NCI-H2171 treated with DMSO at 0.1 percent for 48 hours (cell line): ENCODE measurements at regions not wholly inside any gene's neighbourhood (a gene's known extent, or its start where the extent isn't known, plus 50 kb on each side); places are given as distances from the start of the nearest gene placed in this dataset.

ENCODE experiments used
- DNase-seq: peaks from one replicate; lab custom pipeline; 2025; lab: John Stamatoyannopoulos, UW

DNA sequence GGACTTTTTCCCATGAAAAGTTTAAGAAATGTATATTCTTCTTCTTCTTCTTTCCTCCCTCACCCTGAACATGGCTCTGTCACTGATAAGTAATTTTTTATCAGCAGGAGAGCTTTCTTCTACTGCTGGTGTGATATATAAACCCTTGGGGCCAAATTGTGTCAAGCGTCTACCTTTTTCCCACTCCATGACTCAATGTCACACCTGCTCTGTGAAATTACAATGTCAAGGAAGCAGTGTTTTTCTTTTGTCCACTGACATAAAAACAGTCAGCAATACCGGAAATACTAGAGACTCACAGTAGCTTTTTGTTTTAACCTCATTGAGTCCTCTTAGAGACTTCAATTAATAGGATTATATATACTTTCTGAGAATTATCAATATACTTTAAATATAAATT is 416.2 kb upstream of the ADGRL4 start:
- DNase-seq = no peak

DNA sequence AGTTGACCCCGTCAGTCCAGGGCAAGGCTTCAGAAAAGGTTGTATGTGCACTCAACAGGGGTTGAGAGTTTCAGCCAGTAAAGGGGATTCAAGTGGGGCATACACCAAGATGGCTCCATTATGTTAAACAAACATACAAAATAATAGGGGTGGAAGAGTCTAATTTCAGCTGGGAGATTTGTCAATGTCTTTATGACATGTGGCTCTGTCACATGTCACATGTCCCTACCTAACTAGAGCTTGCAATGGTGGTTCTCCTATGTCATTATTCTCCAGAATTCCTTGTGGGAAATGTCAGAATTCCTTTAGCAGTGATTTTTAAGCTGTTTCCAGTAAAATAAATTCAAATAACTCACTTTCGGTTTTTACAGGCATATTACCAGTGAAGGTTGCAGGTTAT is 392.0 kb upstream of the ADGRL4 start:
- no peak for DNase-seq

DNA sequence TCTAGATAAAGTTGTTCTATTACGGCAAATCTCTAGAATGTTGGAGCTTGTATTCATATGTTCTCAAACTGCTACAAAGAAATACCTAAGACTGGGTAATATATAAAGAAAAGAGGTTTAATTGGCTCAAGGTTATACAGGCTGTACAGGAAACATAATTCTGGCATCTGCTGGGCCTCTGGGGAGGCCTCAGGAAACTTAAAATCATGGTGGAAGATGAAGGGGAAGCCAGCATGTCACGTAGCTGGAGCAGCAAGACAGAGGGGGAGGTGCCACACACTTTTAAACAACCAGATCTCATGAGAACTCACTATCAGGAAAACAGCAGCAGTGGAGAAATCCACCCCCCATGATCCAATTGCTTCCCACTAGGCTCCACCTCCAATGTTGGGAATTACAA is 390.4 kb upstream of the ADGRL4 start:
- DNase-seq = no peak

DNA sequence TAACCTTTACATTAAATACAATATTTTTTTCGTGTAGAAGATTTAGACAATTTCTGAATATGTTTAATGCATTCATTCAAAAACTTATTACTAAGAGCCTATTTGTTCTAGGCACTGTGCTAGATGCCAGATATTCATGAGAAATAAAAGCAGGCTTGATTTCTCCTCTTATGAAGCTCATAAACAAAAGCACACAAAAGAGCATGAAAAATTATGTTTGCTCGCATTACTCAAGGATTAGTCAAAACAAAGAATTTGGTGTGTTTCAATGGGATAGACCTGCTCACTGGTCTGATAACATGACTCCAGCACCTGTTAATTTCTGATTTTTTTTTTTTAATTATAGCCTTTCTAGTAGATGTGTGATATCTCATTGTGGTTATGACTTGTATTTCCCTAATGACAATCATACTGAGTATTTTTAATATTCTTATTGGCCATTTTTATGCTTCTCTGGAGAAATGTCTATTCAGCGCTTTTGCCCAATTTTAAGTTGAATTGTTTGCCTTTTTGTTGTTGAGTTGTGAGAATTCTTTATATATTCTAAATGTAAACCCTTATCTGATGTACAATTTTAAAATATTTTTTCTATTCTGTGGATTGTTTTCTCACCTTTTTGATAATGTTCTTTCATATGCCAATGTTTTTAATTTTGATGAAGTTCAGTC is 382.3 kb upstream of the ADGRL4 start:
- no peak for DNase-seq

DNA sequence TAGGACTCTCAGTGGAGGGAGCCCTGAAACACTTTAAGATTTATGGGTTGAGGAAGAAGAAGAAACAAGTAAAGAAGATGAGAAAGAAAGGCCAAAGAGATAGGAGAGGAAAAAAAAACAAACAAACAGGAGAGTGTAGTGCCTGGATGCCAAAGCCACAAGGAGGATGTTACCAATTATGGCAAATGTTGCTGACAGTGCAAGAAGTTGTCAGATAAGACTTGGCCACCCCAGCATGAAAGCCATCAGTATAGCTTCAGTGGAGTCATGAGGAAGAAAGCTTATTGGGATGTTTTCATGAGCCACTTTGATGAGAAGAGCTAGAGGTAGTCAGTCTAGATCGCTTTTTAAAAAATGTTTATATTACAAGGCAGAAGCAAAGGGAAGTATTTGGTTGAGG is 380.2 kb upstream of the ADGRL4 start:
- no peak for DNase-seq

DNA sequence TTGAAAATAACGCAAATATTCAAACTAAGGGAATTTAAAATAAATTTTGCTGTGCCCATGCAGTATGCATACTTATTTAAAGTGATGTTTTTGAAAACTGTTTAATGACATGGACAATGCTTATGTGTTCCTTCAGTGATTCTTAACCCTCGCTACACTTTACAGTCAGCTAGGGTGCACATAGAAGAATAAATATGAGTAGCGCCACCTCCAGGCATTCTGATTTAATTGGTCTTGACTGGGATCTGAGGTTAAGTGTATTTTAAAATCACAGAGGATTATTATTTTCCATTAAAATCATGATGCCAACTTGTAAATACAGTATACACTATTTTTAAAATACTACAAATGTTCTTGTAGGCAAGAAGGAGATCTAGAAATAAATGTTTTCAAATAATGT is 373.5 kb upstream of the ADGRL4 start:
- no peak for DNase-seq

DNA sequence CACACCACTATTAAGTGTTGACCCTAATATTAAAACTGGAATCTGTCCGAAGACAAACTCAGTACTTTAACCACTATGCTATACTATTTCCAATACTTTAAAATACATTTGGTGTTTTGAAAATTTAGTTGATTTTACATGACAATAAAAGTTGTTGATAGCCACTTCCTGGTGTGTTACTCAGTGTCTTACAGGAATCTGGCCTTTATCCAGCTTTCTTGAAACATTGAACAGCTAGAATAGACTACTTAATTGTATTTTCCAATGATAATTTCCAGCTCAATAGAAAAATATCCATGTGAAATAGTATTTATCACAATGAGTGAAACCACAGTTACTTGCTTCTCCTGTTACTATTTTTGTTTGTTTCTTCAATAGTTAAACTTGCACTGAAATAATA is 369.6 kb upstream of the ADGRL4 start:
- DNase-seq = no peak

DNA sequence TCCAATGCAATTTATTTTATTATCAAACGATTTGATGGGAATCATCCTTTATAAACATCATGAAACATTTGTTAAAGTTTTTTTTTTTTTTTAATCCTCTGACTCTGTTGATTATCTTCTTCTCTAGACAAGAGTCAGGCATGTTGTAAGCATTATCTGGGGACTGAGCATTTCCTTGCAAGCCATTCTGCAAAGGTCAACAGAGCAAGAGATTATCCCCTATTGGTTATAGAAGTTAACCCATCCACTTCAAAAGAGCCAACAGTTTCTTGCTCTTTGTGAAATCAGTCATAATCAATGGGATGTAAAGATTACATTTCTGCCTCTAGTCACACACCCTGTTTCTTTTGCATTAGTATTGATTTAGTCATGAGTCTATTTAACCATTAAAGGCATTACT is 368.8 kb upstream of the ADGRL4 start:
- no peak for DNase-seq

DNA sequence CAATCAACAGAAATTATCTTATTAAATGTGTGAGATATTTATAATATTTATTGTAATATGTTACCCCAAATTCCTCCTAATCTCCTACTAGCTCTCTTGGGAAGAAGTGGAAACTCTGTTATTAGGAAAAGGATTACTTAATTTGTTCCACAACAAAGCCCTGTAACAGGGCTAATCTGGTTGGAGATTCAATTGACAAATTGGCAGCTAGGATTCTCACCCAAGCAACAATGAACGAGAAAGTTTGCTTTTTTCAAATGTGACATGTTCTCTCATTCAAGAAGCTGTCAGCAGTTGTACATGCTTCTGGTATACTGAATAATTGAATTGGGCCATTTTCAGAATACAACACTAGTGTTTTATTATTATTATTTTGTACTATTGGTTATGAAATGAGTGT is 367.9 kb upstream of the ADGRL4 start:
- no peak for DNase-seq

DNA sequence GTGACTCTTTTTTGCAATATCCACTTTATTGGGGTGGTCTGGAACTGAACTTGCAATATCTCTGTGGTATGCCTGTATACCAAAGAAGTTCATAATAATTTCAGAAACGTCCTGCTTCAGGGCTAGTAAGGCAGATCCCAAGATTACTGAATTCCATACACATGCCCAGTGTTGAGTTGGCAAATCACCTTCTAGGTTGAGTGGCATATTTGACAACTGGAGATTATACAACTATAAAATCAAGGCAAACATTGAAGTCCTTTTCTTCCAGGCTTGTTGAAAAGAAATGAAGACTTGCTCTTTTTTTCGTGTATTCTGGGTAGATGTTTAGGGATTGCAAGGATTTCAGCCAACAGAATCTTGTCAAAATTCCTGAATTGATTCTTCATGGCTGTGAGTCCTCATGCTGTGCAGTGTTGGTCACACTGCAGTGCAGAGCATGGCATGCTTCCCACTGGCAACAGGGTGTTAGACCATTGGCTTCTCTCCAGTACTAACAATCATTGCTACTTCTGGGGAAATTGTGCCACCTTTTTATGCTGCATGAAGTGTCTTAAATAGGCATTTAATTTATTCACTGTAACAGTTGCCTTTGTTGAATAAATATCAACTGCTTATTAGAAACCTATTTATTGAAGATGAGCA is 367.1 kb upstream of the ADGRL4 start:
- no peak for DNase-seq

DNA sequence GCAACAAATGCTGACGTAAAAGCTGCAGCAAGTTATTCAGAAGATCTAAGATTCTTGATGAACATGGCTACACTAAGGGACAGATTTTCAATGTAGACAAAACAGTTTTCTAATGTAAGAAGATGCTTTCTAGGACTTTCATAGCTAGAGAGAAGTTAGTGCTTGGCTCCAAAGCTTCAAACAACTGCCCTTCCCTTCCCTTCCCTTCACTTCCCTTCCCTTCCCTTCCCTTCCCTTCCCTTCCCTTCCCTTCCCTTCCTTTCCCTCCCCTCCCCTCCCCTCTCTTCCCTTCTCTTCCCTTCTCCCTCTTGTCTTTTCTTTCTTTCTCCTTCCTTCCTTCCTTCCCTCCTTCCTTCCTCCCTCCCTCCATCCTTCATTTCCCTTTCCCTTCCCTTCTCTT is 365.3 kb upstream of the ADGRL4 start:
- DNase-seq = no peak

DNA sequence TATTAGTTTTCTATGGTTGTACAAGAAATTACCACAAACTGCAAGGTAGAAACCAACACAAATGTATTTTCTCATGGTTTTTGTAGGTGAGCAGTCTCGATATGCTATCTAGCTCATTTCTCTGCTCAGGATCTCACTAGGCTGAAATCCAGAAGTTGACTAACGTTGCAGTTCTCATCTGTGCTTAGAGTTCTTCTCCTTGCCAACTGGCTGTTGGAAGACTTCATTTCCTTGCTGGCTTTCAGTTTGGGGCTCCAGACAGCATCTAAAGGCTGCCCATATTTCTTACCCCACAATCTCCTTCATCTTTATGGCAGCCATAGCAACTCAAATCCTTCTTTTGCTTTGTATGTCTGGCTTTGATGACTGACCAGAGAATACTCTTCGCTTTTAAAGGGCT is 362.6 kb upstream of the ADGRL4 start:
- no peak for DNase-seq

DNA sequence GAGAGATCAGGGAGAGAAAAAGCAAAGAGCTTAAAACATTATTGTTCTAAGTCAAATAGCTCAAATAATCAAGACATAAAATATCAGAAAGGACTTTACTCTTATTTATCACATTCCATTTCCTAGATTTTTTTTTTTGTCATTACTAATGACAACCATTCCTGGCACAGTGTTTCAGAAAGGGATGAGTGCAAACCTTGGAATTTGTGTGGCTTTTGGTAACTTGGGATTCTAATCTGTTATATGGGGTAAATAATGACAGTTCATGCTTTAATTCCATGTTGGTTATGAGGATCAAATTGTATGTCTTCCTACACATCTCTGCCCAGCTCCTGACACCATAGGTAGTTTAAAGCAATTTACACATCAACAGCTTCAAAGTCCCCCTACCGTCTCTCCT is 358.4 kb upstream of the ADGRL4 start:
- DNase-seq = no peak

DNA sequence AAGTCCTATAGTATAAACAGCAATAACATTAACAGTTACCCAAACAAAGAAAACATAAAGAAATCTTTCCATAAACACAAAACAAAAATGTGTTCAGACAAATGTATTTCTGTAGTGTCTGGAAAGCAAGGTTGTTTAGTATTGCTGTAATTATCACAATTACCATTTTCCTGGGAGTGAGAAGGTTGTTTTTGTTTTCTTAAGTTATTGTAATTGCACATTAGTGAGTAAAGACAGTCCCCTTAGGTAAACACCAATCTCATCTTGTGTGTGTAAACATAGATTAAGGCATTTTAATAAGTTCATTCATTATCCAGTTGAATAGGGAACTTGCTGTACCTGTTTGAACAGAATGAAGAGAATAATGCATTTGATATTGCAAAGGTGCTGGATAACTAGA is 356.9 kb upstream of the ADGRL4 start:
- DNase-seq = no peak

DNA sequence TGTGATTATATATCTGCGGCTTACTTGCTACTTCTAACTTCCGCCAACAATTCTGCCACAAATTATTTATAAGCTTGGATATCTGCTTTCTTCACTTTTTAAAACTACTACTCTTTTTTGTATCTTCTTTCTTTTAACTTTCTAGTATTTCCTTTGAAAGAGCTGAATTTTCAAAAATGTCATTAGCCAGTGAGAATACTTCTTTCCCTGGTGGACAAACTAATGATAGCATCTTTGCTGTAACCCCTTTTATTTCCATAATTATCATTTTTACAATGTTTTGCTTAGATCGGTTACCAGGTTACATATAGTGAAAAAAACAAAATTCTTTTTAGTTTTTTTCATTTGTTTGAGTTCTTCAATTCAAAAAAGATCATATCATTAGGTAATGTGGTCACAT is 355.9 kb upstream of the ADGRL4 start:
- no peak for DNase-seq

DNA sequence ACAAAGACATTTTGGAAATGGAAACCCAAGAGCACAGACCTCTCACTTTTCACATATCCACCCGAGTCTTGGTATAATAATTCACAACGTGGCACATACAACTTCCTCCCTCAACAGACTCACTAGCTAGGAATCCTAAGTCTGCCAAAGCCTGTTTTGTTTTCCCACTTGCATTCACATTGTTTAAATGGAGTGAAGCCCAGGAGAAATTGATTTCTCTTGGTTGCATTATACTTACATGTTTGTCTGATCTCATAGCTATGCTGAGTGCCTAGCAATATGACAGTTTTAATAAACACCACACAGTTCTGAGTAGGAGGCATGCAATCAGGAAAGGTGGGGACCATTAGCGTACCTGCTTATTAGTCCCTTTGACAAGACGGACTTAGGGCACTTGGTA is 348.6 kb upstream of the ADGRL4 start:
- no peak for DNase-seq

DNA sequence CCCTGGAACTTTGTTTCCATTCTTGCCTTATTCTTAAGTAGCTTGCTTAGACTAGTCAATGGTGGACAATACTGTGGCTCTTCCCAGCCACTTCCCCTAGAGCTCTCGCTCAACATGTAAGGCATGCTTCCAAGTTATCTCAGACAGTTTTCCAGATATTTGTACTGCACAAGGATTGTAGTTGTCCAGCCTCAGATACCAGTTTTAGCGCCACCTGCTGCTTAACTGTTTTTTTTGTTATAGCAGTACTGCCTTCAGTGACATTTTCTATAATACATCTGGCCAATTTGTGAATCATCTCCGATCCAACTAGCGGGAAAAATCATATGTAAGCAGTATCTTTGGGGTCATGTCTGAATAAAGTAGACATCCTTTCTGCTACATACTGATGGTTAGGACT is 346.7 kb upstream of the ADGRL4 start:
- DNase-seq = peak; percentile 7

DNA sequence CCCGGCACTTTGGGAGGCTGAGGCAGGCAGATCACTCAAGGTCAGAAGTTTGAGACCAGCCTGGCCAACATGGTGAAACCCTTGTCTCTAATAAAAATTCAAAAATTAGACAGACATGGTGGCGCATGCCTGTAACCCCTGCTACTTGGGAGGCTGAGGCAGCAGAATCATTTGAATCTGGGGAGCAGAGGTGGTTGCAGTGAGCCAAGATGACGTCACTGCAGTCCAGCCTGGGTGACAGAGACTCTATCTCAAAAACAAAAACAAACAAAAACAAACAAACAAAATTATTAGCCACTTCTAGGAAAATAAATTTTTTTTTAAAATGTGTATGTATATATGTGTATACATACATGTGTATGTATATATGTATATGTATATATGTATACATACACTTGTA is 320.3 kb upstream of the ADGRL4 start:
- DNase-seq = no peak

DNA sequence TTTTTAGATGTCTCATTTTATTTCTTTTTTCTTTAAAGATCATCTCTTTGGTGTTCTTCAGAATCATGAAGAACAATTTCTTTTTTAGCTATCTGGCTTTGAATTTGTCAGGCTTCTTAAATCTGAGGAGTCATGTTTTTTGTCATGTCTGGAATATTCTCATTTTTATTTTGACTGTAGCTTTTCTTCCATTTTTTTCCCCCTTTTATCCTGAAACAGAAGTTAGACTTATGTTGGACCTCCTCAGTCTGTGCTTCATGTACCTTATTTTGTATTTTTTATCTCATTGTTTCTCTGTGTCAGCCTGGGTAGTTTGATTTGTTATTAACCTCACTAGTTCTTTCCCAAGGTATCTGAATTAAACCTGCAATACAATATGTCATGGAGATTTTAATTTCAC is 319.2 kb upstream of the ADGRL4 start:
- DNase-seq = no peak

DNA sequence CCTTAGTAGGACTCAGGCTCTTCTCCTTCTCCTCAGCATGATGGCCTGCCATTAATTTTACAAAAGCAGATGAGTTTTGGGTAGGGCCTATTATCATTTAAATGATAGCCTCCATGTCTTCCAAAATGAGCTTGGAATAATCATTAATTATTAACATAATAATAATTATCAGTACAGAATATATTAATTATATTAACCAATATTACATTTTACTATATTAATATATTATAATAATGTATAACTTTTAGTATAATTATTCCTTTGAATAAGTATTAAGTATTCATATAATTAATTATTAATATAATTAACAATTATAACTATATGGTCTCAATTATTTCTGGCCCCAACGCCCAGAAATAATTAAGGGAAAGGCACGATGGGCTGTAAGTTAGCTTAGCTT is 318.6 kb upstream of the ADGRL4 start:
- no peak for DNase-seq

DNA sequence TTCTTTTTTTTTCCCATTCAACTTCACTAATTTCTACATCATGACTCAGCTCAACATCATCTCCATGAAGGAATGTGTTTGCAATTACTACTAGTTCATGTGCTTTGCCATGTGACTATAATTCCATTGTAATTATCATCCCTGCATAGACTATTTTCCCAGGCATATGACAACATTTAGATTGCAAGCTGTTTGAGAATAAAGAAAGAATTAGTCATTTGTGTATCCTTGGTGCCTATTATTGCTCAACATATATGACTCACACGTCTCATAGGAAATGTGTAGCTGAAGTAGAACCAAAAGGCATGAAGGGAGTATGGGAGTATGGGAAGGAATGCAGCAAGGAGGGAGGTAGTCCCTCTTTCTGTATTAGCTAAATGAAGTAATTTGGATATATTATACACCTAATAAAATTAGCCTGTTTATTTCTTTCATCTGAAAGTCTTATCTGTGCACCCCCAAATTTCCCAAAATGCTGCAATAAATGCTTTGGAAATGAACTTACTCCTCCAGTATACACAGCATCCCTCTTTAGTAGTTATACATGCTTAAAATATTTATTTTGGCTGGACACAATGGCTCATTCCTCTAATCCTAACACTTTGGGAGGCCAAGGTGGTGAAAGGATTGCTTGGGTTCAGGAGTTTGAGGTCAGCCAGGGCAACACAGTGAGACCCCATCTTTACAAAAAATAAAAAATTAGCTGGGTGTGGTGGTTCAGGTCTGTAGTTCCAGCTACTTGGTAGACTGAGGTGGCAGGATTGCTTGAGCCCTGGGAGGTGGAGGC is 316.9 kb upstream of the ADGRL4 start:
- no peak for DNase-seq

DNA sequence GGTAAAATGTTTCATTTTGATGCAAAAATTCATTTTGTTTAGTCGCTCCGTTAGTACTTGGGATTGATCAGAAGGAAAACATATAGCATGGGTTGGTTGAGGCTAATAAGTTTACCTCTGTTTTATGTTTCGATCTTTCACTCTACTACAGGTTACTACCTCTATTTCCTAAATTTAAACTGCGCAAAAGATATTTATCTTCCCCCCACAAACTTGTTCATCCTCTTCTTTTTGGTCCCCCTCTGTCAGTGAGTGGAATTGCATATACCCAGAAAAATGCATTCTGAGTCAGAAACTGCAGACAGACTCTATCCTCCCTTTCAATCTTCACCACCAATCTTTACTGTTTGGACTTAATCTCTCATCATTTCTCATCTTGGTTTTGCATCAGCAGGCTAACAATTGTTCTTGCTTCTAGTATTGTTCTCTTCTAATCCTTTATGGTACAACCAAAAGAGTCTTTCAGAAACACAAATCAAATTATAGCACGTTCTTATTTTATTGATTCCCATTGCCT is 316.0 kb upstream of the ADGRL4 start:
- no peak for DNase-seq

DNA sequence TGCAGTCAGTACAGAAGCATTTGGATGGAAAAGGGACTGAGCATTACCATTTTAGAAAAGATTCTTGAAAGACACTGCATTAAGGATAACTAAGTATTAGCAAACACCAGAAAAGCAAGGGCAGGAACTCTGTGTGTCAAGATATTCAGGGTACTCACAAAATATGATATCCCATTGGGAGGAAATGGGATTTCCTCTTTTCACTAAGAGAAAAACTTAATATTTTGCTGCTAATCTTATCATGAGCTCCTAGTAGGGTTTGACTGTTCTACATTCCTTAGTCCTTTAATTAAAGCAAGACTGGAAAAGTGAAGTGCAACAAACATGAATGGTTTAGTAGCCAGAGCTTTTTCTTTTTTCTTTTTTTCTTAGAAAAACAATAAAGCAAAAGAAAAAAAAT is 305.9 kb upstream of the ADGRL4 start:
- no peak for DNase-seq
